GM11168 (cell line): ENCODE measurements at regions not wholly inside any gene's neighbourhood (a gene's known extent, or its start where the extent isn't known, plus 50 kb on each side); places are given as distances from the start of the nearest gene placed in this dataset.

ENCODE experiments used
- in situ Hi-C: fragments of 300-500 bp; cut with MboI; formaldehyde crosslinking; loops from one replicate; pipeline ENCODE4 v1.12.0; 2022; ENCODE audit warnings: low sequenced_read_pairs; ENCODE audit not compliant: unreplicated experiment

- in situ Hi-C loops: no loop called here
These were observed 891.7 kb downstream of the C6orf118 start for GRCh38 chr6:164417537-164418261.

- in situ Hi-C loops: no loop called here
These were observed 893.4 kb downstream of the C6orf118 start for GRCh38 chr6:164415832-164416563.

- in situ Hi-C loops: no loop called here
These were observed 894.7 kb downstream of the C6orf118 start for GRCh38 chr6:164414695-164415094.

GRCh38 chr6:164412566-164412965, 896.8 kb downstream of the C6orf118 start:
- in situ Hi-C loops: no loop called here

GRCh38 chr6:164410017-164410416, 899.4 kb downstream of the C6orf118 start:
- in situ Hi-C loops: no loop called here

GRCh38 chr6:164409309-164410009, 899.9 kb downstream of the C6orf118 start:
- in situ Hi-C loops: no loop called here

- in situ Hi-C loops: no loop called here
These were observed 900.5 kb downstream of the C6orf118 start for GRCh38 chr6:164408868-164409267.

GRCh38 chr6:164404812-164405488, 904.5 kb downstream of the C6orf118 start:
- in situ Hi-C loops: no loop called here

- in situ Hi-C loops: no loop called here
These were observed 907.5 kb downstream of the C6orf118 start for GRCh38 chr6:164401871-164402270.

GRCh38 chr6:164398647-164399046, 910.8 kb downstream of the C6orf118 start:
- in situ Hi-C loops: no loop called here

GRCh38 chr6:164396071-164397047, 913.0 kb downstream of the C6orf118 start:
- in situ Hi-C loops: no loop called here

- in situ Hi-C loops: no loop called here
These were observed 929.6 kb downstream of the C6orf118 start for GRCh38 chr6:164379795-164380194.

GRCh38 chr6:164378330-164378729, 931.1 kb downstream of the C6orf118 start:
- in situ Hi-C loops: no loop called here

GRCh38 chr6:164377348-164377918, 932.0 kb downstream of the C6orf118 start:
- in situ Hi-C loops: no loop called here

GRCh38 chr6:164370773-164371172, 938.6 kb downstream of the C6orf118 start:
- in situ Hi-C loops: no loop called here

- in situ Hi-C loops: no loop called here
These were observed 944.9 kb downstream of the QKI start for GRCh38 chr6:164359441-164359840.

GRCh38 chr6:164359036-164359435, 944.5 kb downstream of the QKI start:
- in situ Hi-C loops: no loop called here

GRCh38 chr6:164356814-164357213, 942.3 kb downstream of the QKI start:
- in situ Hi-C loops: no loop called here

- in situ Hi-C loops: no loop called here
These were observed 932.9 kb downstream of the QKI start for GRCh38 chr6:164347455-164347854.
